ENCODE measurements at regions not wholly inside any gene's neighbourhood (a gene's known extent, or its start where the extent isn't known, plus 50 kb on each side); places are given as distances from the start of the nearest gene placed in this dataset.

DNA sequence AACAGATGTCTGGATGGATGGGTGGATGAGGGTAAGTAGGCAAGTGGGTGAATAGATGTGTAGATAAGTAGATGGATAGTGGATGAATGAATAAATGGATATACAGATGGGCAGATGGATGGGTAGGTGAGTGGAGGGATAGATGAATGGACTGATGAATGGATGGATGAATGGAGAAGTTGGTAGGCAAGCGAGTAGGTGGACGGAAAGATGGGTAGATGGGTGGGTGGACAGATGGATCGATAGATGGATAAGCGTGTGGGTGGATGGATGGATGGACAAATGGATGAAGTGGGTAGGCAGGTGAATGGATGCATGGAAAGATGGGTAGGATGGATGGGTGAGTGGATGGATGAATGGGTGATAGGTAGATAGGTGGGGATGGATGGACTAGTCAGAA lies 393.2 kb downstream of the SHANK2 start:
- DNase-seq (ENCODE audit: low spot score) (no peak), FAIRE-seq (peak; percentile 55)

DNA sequence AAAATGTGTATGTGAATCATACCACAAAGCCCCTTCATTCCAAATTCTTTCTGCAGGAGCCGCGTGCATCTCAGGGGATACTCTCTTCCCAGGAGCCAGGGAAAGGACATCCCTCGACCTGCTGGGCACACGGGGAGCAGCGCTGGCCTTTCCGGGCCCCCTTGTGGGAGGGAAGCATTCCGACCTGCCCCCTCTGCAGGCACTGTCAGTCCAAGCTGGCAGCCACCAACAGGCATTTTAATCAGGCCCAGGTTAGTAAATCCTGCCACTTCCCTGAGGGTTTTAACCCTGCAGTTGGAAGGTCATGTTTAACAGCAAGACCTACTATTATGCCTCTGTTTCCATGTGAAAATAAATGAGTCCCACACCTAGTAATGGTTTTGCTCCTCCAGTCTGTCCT lies 391.5 kb downstream of the SHANK2 start:
- FAIRE-seq (no peak), DNase-seq (ENCODE audit: low spot score) (no peak)

DNA sequence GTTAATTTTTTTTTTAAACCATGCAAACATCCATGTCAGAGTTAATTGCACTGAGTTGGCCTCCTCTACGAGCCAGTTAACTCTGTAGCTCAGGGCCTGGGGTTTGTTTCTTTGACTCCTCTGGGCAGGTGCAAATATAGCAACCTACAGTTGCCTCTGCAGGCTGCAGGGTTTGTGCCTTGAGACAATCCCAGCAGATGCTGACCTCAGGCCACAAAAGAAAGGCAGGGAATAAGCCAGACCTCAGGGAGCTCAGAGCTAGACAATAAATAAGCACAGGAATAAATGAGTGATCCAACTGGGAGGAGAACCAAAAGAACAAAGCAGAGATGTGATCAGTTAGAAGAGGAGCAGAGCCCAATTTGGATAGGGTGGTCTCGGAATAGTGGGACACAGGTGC lies 390.8 kb downstream of the SHANK2 start:
- FAIRE-seq: no peak
- no peak for DNase-seq (ENCODE audit: low spot score)

DNA sequence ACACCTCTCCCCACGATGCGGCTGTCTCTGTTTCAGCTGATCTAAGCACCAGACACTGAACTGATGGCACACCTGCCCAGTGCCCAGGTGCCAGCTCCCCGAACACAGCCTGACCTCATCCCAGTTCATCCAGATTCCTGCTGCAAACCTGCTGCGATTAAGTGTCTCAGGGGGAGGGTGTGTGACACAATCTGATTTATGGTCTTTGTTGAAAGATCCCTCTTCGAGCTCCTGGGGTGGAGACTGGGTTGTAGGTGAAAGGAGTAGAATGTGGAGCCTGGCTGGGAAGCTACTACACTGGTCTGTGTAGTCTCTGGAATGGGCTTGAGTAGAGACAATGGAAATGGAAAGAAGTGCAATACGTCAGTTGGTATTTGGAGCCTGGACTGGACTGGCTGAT lies 390.3 kb downstream of the SHANK2 start:
- no peak for FAIRE-seq
- no peak for DNase-seq (ENCODE audit: low spot score)

DNA sequence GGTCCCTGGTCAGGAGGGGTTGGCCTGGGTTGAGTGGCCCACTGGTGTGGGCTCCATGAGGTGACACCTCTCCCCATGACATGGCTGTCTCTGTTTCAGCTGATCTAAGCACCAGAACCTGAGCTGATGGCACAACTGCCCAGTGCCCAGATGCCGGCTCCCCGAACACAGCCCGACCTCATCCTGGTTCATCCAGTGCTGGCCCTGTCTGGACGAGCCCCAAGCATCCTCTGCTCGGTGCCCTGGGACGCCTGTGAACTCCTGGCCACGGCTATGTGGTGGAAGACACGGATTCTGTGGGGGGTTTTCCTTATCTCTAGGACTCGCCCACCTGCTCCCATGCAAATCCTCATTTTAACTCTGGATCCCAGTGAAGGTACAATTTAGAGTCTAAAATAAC lies 389.2 kb downstream of the SHANK2 start:
- FAIRE-seq: no peak
- no peak for DNase-seq (ENCODE audit: low spot score)

DNA sequence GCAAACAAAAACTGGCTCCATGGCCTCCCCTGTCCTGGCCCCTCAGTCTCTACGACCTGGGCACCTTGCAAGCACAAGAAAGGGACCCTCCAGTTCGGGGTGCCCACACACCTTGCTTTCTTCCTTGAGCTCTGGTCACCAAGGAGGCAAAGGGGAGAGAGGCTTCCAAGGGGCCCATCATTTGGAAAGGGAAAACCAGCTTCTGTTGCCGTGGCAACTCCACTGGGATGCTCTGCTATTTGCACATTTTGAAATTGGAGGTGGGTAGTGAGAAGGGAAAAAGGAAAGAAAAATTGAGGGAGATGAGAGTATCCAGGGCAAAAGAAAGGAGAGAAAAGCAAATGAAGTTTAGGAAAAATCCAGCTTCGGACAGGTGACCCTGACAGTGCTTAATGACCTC lies 388.4 kb downstream of the SHANK2 start:
- no peak for FAIRE-seq
- no peak for DNase-seq (ENCODE audit: low spot score)

DNA sequence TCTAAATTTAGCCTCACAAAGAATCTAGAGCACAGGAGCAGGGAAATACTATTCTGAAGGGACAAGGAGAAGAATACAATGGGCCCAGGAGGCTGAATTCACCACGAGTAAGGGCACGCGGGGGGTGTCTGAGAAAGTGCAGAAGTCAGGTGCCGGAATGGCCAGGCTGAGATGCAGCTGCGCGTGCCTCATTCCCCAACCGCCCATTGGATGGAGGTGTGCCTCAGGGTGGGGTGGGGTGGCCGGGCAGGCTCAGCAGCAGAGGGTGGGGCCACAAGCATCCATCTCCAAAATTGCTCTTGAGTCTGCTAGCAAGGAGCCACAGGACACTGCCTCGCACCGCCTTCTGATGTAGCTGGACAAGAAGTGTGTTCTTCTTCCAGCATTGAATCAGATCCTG lies 387.0 kb downstream of the SHANK2 start:
- no peak for FAIRE-seq
- DNase-seq (ENCODE audit: low spot score): no peak

DNA sequence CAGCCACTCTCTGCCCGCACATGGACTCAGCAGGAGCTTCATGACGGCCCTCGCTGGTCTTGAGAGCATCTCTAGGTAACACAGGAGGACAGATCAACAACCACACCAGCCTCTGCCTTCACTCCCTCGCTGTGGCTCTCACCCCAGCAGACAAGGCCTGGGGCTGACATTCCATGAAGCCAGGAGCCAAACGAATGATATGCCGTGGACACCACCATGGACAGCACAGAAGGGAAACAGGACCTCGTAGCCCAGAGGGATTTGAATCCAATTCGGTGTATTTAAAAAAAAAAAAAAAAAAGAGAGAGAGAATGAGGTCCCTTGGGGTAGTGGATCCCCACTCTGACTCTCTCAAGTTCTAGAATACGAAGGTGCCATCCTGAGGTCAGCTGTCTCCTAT lies 385.5 kb downstream of the SHANK2 start:
- DNase-seq (ENCODE audit: low spot score): no peak
- FAIRE-seq: no peak

DNA sequence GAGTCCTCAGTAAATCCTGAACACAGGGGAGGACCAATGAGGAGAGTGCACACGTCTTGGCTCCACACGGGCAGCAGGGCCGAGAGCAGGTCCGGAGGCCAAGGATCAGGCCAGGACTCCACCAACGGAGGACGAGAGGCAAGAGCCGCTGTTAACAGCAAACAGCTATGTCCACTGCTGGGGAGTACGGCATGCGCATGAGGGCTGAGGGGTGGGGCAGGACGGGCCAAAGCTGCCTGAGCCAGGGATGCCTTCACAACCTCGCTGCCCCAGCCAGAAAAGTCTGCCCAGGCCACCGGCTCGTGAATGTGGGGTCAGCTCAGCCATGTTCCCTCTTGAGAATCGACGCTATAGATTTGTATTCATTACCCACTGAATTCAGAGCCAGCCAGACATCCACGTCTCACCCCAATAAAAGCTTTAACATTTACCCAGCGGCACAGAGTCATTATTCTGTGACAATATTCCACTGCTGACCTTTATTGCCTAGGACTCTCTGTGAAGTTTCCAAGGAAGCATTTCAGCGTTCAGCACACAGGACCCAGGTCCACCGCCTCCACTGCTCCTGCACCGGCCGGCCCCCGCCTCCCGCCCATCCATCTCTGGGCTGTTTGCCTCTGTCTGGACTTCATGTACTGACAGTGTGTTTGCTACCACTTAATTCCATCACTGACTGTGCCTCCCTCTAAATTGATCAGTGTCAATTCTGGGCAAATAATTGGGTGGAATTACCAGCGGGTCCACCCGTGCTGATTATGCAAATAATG lies 384.9 kb downstream of the SHANK2 start:
- FAIRE-seq: no peak
- no peak for DNase-seq (ENCODE audit: low spot score)

DNA sequence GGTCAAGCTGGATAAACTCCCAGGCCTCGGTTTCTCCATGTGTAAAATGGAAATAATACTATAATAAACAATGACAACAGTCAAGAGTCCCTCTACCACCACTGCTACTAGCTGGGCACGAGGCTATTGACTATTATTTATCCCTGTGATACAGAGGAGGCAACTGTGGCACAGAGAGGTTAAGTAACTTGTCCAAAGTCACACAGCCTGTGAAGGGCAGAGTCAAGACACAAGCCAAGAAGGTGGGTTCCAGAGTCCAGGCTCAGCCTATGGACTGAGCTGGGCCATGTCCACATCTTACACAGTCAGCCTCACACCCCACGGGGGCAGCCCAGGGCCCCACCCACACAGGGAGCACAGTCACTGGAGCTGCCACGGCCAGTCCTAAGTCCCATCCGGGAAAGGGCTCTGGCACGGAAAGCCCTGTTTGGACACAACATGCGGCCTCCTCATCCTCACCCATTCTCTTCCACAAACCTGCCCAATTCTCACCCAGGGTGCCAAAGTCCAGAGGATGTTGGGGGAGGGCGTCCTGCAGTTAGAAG lies 384.0 kb downstream of the SHANK2 start:
- DNase-seq (ENCODE audit: low spot score): no peak
- no peak for FAIRE-seq

DNA sequence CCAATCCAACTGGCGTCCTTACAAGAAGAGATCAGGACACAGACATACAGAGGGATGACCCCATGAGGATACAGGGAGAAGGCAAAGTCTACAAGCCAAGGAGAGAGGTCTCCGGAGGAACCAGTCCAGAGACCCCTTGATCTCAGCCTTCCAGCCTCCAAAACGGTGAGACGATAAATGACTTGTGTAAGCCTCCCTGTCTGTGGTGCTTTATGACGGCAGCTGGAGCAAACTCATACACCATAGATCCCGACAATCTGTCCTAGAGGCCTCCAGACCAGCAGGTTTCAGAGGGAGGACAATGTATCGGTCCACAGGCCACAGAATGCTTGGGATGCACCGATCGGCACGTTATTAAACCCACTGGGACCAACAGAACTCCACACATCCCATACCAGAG lies 383.3 kb downstream of the SHANK2 start:
- FAIRE-seq: no peak
- no peak for DNase-seq (ENCODE audit: low spot score)

DNA sequence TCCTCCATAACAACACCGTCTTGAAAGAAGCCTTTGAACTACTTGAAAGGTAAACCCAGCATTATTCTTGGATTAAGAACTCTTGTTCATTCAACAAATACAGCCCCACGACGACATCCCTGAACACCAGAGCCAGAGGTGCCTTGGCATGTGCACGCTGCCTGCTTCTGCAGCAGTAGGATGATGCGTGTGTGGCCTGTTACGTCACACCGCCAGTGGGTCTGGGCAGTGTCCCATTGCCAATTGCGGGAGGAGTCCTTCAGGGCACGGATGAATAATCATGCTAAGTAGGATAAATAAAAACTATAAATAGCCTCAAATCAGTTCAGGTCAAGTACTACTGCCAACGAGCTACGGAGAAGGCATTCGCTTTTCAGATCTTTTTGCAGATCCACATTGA lies 380.5 kb downstream of the SHANK2 start:
- DNase-seq (ENCODE audit: low spot score) (no peak), FAIRE-seq (no peak)

DNA sequence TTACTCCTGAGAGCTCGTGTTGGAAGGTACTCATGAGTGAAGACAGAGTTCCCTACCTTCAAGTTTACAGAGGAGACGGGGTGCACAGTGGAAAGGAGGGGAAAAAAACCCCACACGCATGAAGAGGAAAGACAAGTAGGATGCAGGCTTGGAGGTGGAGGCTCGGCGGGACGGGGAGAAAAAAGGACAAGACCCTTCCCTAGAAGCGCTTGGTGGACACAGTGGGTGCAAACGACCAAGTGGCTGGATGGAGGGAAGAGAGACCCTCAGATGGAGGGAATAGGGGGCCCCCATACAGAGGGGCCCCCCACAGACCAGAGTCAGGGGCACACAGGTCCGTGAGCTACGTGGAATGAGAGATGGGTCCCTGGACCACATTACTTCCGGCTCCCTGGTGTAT lies 380.1 kb downstream of the SHANK2 start:
- FAIRE-seq: no peak
- no peak for DNase-seq (ENCODE audit: low spot score)

DNA sequence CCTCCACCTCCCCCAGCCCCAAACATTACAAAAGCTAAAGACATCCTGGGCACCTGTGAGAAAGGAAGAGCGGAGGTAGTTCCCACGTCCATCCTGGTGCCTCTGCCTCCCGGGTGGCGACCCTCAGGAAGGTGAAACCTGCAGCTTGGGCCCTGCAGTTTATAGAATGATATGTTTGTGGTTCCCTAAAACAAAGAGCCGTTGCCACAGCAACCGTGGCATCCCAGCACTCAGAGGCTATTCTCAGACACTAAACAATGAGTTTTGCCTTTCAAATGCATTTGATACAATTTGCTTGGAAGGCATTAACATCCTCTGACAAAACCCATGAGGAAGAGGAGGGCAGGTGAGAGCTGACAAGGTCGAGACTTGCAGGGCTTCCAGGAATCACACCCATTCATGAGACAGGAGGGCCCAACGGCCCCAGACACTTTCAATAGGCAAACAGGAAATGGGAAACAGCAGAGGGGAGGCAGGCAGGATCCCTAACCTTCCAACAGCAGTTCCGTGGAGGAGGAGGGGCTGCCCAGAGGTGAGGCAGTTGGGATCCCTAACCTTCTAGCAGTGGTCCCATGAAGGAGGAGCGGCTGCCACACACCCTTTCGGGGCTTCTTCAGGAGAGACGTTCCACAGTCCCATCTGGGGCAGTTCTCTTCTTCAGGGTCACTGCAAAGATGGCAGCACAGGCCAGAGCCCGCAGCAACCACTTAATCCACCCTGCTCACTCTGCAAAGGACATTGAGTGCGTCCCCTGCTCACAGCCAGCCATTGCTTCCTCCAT lies 379.2 kb downstream of the SHANK2 start:
- FAIRE-seq: no peak
- DNase-seq (ENCODE audit: low spot score): no peak

DNA sequence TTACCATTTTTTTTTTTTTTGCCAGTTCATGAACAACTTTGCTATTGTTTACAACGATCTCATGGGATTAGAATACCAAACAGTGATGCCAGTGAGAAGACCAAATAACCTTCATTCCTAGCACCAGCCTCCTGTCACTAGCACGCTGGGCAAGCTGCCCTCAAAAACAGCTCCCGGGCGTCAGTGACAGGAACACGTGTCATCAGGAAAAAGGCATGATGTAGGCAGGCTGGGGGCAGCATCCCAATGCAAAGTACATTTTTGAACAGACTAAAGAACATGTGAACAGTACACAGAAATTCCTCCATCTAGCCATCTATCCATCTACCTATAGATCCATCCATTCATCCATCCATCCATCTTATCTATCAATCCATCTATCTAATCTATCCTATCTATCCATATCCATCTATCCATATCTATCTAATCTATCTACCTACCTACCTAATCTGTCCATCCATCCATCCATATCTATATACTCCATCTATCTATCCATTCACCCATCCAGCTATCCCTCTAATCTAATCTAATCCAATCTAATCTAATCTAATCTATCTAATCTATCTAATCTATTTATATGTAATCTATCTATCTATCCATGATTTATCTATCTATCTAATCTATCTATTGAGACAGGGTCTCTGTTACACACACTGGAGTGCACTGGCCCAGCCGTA lies 378.5 kb downstream of the SHANK2 start:
- no peak for DNase-seq (ENCODE audit: low spot score)
- FAIRE-seq: no peak

DNA sequence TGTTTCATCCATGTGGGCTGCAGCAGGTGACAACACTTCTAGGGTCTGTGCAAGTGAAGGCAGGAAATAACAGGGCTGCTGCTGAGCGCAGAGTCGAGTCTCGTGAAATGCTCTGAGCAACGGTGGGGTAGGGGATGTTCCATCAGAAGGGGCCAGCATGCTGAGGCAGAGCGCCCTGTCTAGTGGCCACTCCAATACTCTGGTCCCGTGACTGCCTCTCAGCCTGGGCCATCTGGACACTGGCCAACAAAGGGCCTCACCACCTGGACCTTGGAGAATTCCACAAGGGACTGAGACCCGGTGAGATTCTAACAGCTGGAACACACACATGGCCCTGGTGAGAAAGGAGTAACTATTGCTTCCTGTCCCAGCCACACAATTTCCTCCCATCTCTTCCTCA lies 375.7 kb downstream of the SHANK2 start:
- DNase-seq (ENCODE audit: low spot score): no peak

DNA sequence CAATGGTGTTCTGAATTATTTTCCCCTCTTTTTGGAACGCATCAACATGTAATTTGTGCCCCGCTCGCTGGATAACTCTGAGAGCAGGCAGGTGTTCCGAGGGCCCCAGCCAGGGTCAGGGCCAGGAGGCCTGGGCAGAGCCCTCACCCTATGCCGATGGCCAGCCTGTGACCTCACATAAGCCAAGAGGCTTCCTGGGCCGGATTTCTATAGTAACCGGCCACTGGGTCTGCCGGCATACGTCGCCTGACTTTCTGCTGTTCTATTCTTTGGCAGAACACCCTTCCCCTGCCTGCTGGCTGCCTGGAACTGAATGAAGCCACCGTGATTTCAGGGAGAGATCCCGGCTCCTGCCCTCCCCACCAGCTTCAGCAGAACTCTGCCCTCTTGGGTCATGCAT lies 375.2 kb downstream of the SHANK2 start:
- FAIRE-seq: no peak
- no peak for DNase-seq (ENCODE audit: low spot score)

More for the DNA sequence above, 375.7 kb downstream of the SHANK2 start:
- FAIRE-seq: no peak

DNA sequence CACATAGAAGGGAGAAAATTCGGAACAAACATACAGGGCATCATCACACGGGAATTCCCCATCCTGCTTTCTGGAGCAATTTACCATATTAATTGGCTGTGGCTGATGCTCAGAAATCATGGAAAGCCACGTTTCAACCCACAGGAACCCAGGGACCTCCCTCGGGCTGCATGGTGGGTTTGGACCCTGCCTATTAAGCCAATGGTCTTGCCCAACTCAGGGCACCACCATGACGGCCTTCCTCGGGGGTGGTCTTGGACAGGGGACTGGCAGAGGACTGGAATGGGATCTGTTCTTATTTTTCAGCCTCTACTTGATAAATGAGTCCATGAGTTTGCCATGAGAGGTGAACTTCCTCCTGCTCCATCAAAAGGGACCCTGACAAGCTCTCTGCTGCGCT lies 374.0 kb downstream of the SHANK2 start:
- no peak for FAIRE-seq

DNA sequence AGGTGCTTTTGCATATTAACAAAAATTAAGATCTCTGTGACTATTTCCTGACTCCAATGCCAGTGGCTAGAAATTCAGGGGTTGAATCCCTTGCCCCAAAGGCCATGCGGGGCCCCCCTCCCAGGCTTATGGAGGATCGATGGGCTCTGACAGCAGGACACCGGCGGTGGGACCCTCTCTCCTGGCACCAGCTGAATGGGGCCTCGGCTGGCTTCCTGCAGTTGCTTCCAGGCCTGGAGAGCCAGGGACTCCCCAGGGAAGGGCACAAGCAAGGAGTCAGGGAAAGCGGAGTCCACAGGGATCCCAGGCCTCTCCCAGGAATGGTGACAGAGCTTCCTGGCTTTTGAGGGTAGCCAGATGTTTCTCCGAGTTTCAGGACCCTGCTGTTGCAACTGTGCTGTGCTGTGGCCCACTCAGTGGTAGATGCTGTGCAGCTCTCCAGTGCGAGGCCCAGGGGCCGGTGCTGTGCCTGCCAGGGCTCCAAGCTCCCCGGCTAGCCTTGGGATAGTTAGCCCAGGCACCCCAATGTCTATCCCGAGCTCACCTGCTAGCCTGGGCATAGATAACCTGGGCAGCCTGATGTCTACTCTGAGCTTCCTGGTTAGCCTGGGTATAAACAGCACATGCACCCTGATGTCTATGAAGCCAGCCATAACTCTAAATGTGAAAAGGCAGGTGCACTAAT lies 372.6 kb downstream of the SHANK2 start:
- no peak for DNase-seq (ENCODE audit: low spot score)
- no peak for FAIRE-seq

More for the DNA sequence above, 374.0 kb downstream of the SHANK2 start:
- DNase-seq (ENCODE audit: low spot score): no peak

DNA sequence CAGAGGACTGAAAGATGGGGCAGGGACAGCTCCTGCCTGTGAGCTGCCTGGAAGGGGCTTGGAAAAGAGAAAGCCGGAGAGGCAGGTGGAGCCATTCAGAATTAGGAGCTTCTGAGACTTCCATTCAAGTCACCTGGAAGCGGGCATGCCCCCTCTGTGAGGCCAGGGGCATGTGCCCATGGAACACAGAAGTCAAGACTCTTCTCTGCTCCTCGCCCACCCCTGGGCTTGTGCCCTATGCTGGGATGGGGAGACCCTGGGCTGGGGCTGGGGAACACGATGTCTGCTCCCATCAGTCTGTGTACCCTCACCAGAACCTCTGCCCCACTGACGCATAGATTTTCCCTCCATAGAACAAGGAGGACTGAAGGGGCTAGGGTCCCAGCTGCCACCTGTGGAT lies 372.0 kb downstream of the SHANK2 start:
- DNase-seq (ENCODE audit: low spot score) (no peak), FAIRE-seq (no peak)

DNA sequence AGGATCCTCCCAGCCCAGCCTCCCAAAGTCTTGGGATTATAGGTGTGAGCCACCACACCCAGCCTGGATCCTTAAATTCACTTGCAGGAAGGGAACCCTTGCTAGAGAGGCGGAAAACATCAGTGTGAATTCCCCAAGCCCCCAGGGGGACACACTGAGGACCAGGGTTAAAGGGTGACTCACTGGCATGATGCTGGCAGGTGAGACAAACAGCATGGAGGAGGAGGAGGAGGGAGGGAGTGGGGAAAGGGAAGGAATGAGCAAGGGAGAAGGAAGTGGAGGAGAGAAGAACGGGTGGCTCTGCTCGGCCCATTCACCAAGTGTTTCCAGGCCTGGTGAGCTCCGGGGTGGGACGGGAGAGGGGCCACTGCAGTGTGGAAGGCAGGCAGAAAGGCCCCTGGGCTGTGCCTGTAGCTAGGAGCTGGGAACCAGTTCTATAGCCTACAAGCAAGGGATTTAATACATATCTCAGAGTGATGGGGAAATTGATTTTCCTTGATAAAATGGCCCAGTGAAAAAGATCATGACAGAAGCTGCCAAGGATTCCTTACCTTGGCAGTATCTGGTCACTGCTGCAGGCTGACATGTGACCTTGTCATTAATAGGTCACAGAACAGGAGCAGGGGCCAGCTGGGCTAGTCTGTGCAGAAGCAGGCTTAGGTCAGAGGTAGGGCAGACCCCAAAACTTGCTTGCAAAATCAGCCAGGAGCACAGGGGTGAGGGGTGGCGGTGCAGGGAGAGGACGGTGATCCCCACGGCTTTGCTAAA lies 370.2 kb downstream of the SHANK2 start:
- FAIRE-seq: no peak
- no peak for DNase-seq (ENCODE audit: low spot score)
